K562 (cell line): ENCODE measurements at regions not wholly inside any gene's neighbourhood (a gene's known extent, or its start where the extent isn't known, plus 50 kb on each side); places are given as distances from the start of the nearest gene placed in this dataset.

Experiments used
- ATAC-seq: fragments of 200-7000 bp; cut with Tn5 transposase; 3 replicates; pipeline ENCODE4 v1.9.1; 2020; ENCODE audit warnings: moderate library complexity
- BruUV-seq: library from RNA; stranded (reverse); fragments of 400-500 nt; replicated peaks from 2 replicates; lab custom pipeline; 2021; lab: Mats Ljungman, UMichigan
- CTCF ChIA-PET: fragments of 300-600 bp; formaldehyde crosslinking; extraction: SDS; loops from one replicate; lab custom pipeline; 2021; ENCODE audit warnings: low intra/inter-chr PET ratio; lab: Yijun Ruan, JAX
- POLR2A ChIA-PET: fragments of 300-600, 350-650 bp; sonication (Branson Sonifier 250); formaldehyde crosslinking; extraction: SDS; loops from one replicate; lab custom pipeline; 2021; ENCODE audit warnings: antibody characterized with exemption, inconsistent platforms; lab: Yijun Ruan, JAX
- DNase-seq, 4 experiments: peaks; one replicate each; pipeline versions ENCODE4 v3.0.0 to v3.0.0-alpha.2; 2011 to 2018; ENCODE audit warnings: low spot score in 3 of 4, mixed read lengths in 3 of 4; ENCODE audit errors: extremely low read depth in 1 of 4
- FAIRE-seq: peaks from 2 replicates; lab custom pipeline; 2011; peaks lifted over from hg19 to GRCh38; lab: Jason Lieb, UNC
- H2AFZ ChIP-seq: 2 replicates; pipeline ENCODE4 v1.6.0; 2011; ENCODE audit warnings: low read depth, low read length, control low read depth, inconsistent platforms
- H3K27ac ChIP-seq: fragments of 200-600 bp; 3 replicates; pipeline ENCODE4 v1.8.0; 2011; ENCODE audit warnings: low read depth, mild to moderate bottlenecking, control low read depth, inconsistent platforms, low read length, moderate library complexity, mixed read lengths; ENCODE audit errors: extremely low read depth
- H3K27me3 ChIP-seq, 2 experiments: fragments of 300-600 bp in 1 of 2; 2 replicates in 1 of 2; 3 replicates in 1 of 2; pipeline versions ENCODE4 v1.6.0 to v1.8.0; 2011; ENCODE audit warnings: inconsistent platforms in 2 of 2, low read length in 2 of 2, mild to moderate bottlenecking in 1 of 2, mixed read lengths in 1 of 2, moderate library complexity in 1 of 2; ENCODE audit not compliant: control insufficient read depth in 2 of 2, insufficient read depth in 2 of 2
- H3K36me3 ChIP-seq: fragments of 300-600 bp; 3 replicates; pipeline ENCODE4 v1.8.0; 2011; ENCODE audit warnings: mild to moderate bottlenecking, low read length, inconsistent platforms; ENCODE audit not compliant: control insufficient read depth, insufficient read depth
- H3K4me1 ChIP-seq, 2 experiments: fragments of 200-600 bp in 1 of 2; replicated peaks in 1 of 2; 2 replicates in 1 of 2; 3 replicates in 1 of 2; pipeline versions ENCODE4 v1.5.1 to v1.8.0; 2011; ENCODE audit warnings: inconsistent platforms in 2 of 2, low read length in 2 of 2, mild to moderate bottlenecking in 1 of 2, mixed read lengths in 1 of 2, moderate library complexity in 1 of 2; ENCODE audit not compliant: control insufficient read depth in 2 of 2, insufficient read depth in 2 of 2
- H3K4me2 ChIP-seq: 2 replicates; pipeline ENCODE4 v1.6.1; 2011; ENCODE audit warnings: low read length, control low read depth, inconsistent platforms, mixed read lengths; ENCODE audit not compliant: insufficient read depth
- H3K4me3 ChIP-seq: fragments of 200-600 bp; sonication (generic), shearing (Covaris generic); 2 replicates; pipeline ENCODE4 v1.5.1; 2016; ENCODE audit warnings: control low read depth, inconsistent platforms
- H3K79me2 ChIP-seq: fragments of 200-600 bp; 3 replicates; pipeline ENCODE4 v1.8.0; 2011; ENCODE audit warnings: low read length, inconsistent platforms; ENCODE audit not compliant: control insufficient read depth, insufficient read depth
- H3K9ac ChIP-seq, 2 experiments: 2 replicates each; pipeline versions ENCODE4 v1.6.0 to v1.6.1; 2011; ENCODE audit warnings: low read depth in 2 of 2, low read length in 2 of 2, control low read depth in 1 of 2, inconsistent platforms in 1 of 2, mild to moderate bottlenecking in 1 of 2, mixed read lengths in 1 of 2; ENCODE audit not compliant: insufficient read depth in 1 of 2
- H3K9me1 ChIP-seq: one replicate; pipeline ENCODE4 v1.6.0; 2011; ENCODE audit warnings: inconsistent platforms, mild to moderate bottlenecking, low read length, moderate library complexity; ENCODE audit not compliant: control insufficient read depth, insufficient read depth
- H3K9me3 ChIP-seq: replicated peaks from 2 replicates; pipeline ENCODE4 v1.5.1; 2011; ENCODE audit warnings: low read depth, low read length, inconsistent platforms; ENCODE audit not compliant: control insufficient read depth, insufficient read depth
- H4K20me1 ChIP-seq: replicated peaks from 2 replicates; pipeline ENCODE4 v1.6.1; 2011; ENCODE audit warnings: low read length, inconsistent platforms, mixed read lengths; ENCODE audit not compliant: control insufficient read depth, insufficient read depth
- ATF3 ChIP-seq, 2 experiments: fragments of 450-650 bp in 1 of 2; sonication (generic) in 1 of 2; formaldehyde crosslinking in 1 of 2; IDR thresholded peaks in 1 of 2; conservative IDR thresholded peaks in 1 of 2; 2 replicates each; pipeline versions ENCODE4 v1.6.1 to v1.8.1; 2016 to 2023; ENCODE audit warnings: mild to moderate bottlenecking in 2 of 2, moderate library complexity in 2 of 2, inconsistent platforms in 1 of 2, missing genetic modification reagents in 1 of 2
- EWSR1 ChIP-seq: fragments of 450-650 bp; IDR thresholded peaks from 2 replicates; pipeline ENCODE4 v1.6.1; 2018; ENCODE audit warnings: borderline replicate concordance, mild to moderate bottlenecking, low read depth, moderate library complexity; ENCODE audit not compliant: partially characterized antibody
- FIP1L1 ChIP-seq: fragments of 200-400 bp; formaldehyde crosslinking; IDR thresholded peaks from 2 replicates; pipeline ENCODE4 v1.6.1; 2018; ENCODE audit warnings: mild to moderate bottlenecking, low read depth, low read length; ENCODE audit not compliant: poor library complexity, severe bottlenecking
- RCOR1 ChIP-seq, 2 experiments: IDR thresholded peaks; 2 replicates each; pipeline ENCODE4 v1.6.1; 2012; ENCODE audit warnings: low read depth in 2 of 2, low read length in 2 of 2, borderline replicate concordance in 1 of 2, improper control_type of control experiment in 1 of 2
- RFX5 ChIP-seq: IDR thresholded peaks from 2 replicates; pipeline ENCODE4 v1.6.1; 2011; ENCODE audit warnings: low read depth, mild to moderate bottlenecking, improper control_type of control experiment, low read length
- TAF7 ChIP-seq: fragments of 450-650 bp; IDR thresholded peaks from 2 replicates; pipeline ENCODE4 v1.6.1; 2016; ENCODE audit warnings: missing genetic modification characterization, missing compliant biosample characterization
- ZNF445 ChIP-seq: fragments of 250-450 bp; sonication (Bioruptor Pico); IDR thresholded peaks from 2 replicates; pipeline ENCODE4 v1.4.0; 2020; ENCODE audit warnings: low read depth, mild to moderate bottlenecking, moderate library complexity
- WGBS: fragments of 100-300 bp; shearing (Covaris generic); methylation state at CpG from one replicate; pipeline ENCODE4 v1.1.6; 2016; ENCODE audit warnings: low coverage, mixed read lengths; ENCODE audit not compliant: insufficient coverage; ENCODE audit errors: missing lambda C conversion rate; 5-methylcytosine and 5-hydroxymethylcytosine counted together
- in situ Hi-C: fragments of 300-500 bp; cut with MboI; formaldehyde crosslinking; loops from 4 replicates; pipeline ENCODE4 v1.15.0; 2018; ENCODE audit warnings: inconsistent platforms, mixed read lengths
- intact Hi-C: fragments of 100-400 bp; cut with micrococcal nuclease; formaldehyde crosslinking; loops from 2 replicates; pipeline ENCODE4 v1.14.2; 2022

GRCh38 chr1:221858818-221859611 is 117.1 kb upstream of the DUSP10 start:
- no peak overlapping the region for H3K27ac ChIP-seq
- H3K79me2 ChIP-seq, result no peaks in the 10 kb centered on the region
- no peaks in the 10 kb centered on the region for H3K4me1 ChIP-seq
- no peak overlapping the region for H2AFZ ChIP-seq
- H3K36me3 ChIP-seq, result no peaks in the 10 kb centered on the region
- peaks cover 0 to 6% of the 10 kb centered on the region in 2 experiments; a peak in 1 of 5 replicates for H3K27me3 ChIP-seq
- ATAC-seq, result no peak
- H3K4me2 ChIP-seq, result no peak overlapping the region
- DNase-seq, result no peak
- BruUV-seq, result no TSS peak
- H3K9me1 ChIP-seq, result no peaks in the 10 kb centered on the region
- whole genome bisulfite sequencing, result 4% methylated on average over 3 of the region's 3 CpGs
- no peaks in the 10 kb centered on the region for H4K20me1 ChIP-seq
- intact Hi-C loops, result loop anchor here (5.0 kb wide), 2 partner anchors 117 to 317 kb away; partner anchors contain the start of gene DUSP10
- H3K4me3 ChIP-seq, result no peak overlapping the region
- POLR2A ChIA-PET, result interaction anchor here (1.7 kb wide), 1 partner anchor 10 kb away, joined by 4 read pairs; no protein-coding TSS in a partner anchor
- in situ Hi-C loops, result no loop called here
- H3K9ac ChIP-seq, result no peak overlapping the region
- CTCF ChIA-PET, result no interaction called here
- no peak for FAIRE-seq
- H3K9me3 ChIP-seq, result no peaks in the 10 kb centered on the region
- TF ChIP-seq RCOR1 (IDR thresholded peaks at IDR 0.05; ENCODE audit: borderline replicate concordance in 1 of 2, low read depth in 2 of 2, low read length in 2 of 2) (no peak), FIP1L1 (no peak), TAF7 (tag) (no peak), ATF3 (IDR thresholded peaks at IDR 0.05) (no peak), ATF3 (CRISPR knock-in tag; conservative IDR thresholded peaks at IDR 0.05) (no peak), ZNF445 (no peak), EWSR1 (no peak), RFX5 (no peak)
